HG03135 (cell line): ENCODE measurements at regions not wholly inside any gene's neighbourhood (a gene's known extent, or its start where the extent isn't known, plus 50 kb on each side); places are given as distances from the start of the nearest gene placed in this dataset.
"Not testable (repeated sequence)": the region's sequence is repeated elsewhere in the genome, so short reads cannot be mapped to it uniquely, and the experiment has no call there.

Experiments used
- ATAC-seq: cut with Tn5 transposase; IDR thresholded peaks from one replicate; pipeline ENCODE4 v1.9.1; 2021; ENCODE audit warnings: mild to moderate bottlenecking, moderate library complexity; ENCODE audit not compliant: unreplicated experiment

DNA sequence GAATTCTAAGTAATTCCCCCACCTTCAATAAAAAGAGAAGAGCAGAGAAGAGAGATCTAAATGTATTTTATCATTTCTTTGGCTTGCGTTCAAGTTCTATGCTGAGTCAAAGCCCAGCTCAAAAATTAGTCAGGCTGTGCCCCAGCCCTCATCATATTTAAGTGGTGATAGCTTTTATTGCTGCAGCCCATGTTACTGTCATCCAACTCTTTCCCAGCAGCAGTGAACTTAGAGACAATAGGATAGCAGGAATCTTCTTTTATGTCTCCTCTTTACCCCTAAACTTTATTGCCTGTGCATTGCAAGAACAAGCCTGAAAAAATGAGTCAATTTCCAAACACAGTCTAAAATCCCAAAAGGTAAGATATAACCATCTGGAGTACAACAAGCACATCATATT lies 1599.3 kb upstream of the PIK3C3 start:
- ATAC-seq, result no peak

GRCh38 chr18:40348196-40348595 lies 1606.8 kb upstream of the PIK3C3 start:
- no peak for ATAC-seq

- ATAC-seq, result no peak
These were observed 1607.8 kb upstream of the PIK3C3 start for GRCh38 chr18:40347261-40347660.

DNA sequence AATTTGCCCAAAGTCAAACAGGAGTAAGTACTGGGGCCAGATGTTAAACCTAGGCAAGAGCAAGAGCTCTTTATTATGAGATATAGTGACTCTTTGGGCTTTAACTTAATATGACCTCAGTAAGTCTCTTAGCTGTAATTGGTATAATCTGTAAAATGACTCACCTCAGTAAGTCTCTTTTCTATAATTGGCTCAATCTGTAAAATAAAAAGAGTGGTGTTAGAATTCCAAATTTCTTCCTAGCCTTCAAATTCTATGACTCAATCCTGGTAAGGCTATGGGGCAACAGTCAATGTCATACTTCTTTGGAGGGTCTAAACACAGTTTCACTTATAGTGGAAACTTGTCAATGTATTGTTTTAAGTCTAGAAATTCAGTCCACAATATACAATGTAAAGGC lies 1608.9 kb upstream of the PIK3C3 start:
- no peak for ATAC-seq

GRCh38 chr18:40341701-40342100 lies 1613.3 kb upstream of the PIK3C3 start:
- ATAC-seq, result no peak

DNA sequence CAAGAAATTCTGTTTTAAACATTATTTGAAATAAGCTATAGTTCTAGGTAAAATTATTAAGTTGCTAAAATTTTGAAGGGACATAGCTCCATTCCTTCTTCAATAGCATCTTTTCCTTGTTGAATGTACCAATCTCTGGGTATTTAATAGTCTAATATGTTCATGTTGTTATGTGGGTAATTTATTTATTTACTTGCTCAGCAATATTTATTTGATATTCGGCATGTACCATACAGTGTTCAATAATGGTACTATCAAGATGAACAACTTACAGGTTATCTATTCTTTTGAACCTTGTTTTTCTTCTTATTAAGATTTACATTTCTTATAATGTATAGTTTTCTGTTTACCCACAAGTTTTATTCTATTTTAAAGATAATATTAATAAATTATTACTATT lies 1616.8 kb upstream of the PIK3C3 start:
- no peak for ATAC-seq

DNA sequence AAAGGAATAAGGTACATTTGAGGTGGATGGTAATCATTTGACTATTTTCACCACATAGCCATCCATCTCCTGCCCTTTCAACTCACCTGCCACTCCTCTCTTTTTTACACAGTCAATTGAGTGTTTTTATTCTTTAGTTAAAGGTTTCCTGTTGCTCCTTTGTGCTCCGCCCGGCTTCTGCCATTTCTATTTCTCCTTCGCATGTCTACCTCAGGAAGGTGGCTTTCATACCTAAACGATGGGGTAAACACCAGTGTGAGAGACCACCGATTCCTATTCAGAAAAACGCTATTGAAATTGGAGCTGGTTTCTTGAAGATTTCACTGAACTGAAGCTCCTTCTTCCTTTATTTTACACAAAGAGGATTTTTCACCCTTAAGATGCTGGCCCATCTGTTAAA lies 1628.0 kb upstream of the PIK3C3 start:
- no peak for ATAC-seq

GRCh38 chr18:40325988-40326387 lies 1629.0 kb upstream of the PIK3C3 start:
- ATAC-seq, result no peak

GRCh38 chr18:40314199-40314598 lies 1640.8 kb upstream of the PIK3C3 start:
- no peak for ATAC-seq

GRCh38 chr18:40313030-40313642 lies 1641.9 kb upstream of the PIK3C3 start:
- ATAC-seq, result no peak

- ATAC-seq, result no peak
These were observed 1647.4 kb upstream of the PIK3C3 start for GRCh38 chr18:40307627-40308026.

GRCh38 chr18:40296717-40297413 lies 1658.2 kb upstream of the PIK3C3 start:
- no peak for ATAC-seq

DNA sequence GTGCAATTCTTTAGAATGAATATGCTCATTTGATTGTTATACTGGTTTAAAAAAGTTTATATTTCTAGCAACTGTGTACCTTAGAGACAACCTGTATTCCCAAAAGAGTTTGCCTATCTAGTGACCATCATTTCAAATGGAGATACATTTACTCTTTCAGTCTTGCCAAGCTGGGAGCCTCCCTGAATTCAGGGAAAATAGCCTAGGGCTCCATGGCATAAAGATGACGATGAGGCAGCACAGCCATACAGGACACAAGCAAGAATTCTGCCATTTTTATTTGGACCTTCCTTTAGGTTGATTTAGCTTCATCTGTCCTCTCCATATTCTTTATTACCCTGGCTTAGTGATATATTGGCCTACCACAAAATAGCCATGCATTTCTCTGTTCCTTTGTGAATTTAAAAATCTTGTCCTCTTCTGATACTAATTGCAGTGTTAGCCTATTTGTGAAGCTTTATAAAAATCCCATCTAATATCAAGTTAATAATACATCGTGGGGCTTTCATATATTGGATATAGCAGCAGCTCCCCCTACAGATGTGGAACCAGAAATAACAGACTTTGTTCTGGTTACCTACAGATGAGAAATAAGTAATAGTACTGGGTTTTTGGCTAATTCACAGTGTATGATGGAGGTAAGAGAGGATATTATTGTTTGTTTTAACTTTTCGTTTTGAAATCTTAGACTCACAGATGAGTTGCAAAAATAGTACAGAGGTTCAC lies 1661.9 kb upstream of the PIK3C3 start:
- ATAC-seq, result no peak

- no peak for ATAC-seq
These were observed 1671.5 kb upstream of the PIK3C3 start for GRCh38 chr18:40283560-40283959.

DNA sequence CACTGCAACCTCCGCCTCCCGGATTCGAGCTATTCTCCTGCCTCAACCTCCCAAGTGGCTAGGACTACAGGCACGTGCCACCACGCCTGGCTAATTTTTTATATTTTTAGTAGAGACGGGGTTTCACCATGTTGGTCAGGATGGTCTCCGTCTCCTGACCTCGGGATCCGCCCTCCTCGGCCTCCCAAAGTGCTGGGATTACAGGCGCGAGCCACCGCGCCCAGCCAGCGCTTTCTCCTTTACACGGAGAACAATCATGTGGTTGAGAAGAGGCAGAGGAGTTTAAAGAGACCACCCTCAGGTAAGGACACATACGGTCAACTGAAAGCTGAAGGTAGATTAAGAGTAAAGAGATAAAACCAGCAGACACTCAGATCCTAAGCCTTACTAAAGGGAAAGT lies 1673.7 kb upstream of the PIK3C3 start:
- not testable (repeated sequence) for ATAC-seq

DNA sequence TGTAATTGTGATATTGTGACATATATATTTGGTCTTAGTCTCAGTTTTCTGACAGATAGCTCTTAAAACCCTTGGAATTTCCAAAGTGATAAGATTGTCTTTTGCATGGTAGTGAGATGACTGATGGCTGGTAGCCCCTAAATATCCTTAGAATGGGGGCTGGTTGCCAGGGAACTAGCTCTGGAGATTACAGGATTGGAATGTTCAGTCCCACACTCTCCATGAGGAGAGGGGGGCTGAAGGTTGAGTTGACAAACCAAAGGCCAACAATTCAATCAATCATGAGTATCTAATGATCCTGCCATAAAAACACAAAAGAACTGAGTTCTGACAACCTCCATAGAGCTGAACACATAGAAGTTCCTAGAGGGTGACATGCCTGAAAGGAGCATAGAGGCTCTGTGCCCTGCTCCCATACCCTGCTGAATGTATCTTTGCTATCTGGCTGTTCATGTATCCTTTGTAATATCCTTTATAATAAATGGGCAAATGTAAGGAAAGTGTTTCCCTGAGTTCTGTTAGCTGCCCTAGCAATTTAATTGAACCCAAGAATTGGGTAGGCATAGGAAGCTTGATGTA lies 1680.3 kb upstream of the PIK3C3 start:
- no peak for ATAC-seq

DNA sequence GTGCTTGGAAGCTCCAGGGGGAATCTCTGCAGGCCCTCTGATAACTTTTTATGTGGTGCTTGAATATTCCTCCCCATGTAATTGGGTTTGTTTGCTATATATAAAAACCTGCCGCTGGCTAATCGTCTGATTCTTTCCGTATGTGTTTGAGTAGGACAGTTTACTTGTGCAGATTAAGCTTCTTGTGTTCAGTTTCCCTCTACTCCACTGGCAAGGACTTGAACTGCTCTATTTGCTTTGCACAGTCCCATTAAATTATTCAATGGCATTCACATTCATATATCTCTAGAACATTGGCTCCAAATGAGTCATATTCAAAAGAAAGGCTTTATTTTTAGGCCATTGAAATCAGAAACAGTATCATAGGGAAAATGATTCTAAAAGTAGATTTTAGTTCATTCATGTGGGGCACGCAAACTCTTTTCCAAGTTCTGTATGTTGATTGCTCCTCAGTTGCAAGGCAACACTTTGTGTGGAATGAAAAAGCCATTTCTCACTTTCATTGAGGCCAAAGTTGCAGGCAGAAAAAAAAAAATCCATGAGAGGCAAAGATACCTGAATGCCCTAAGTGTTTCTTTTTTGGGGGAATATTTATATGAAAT lies 1682.3 kb upstream of the PIK3C3 start:
- no peak for ATAC-seq

DNA sequence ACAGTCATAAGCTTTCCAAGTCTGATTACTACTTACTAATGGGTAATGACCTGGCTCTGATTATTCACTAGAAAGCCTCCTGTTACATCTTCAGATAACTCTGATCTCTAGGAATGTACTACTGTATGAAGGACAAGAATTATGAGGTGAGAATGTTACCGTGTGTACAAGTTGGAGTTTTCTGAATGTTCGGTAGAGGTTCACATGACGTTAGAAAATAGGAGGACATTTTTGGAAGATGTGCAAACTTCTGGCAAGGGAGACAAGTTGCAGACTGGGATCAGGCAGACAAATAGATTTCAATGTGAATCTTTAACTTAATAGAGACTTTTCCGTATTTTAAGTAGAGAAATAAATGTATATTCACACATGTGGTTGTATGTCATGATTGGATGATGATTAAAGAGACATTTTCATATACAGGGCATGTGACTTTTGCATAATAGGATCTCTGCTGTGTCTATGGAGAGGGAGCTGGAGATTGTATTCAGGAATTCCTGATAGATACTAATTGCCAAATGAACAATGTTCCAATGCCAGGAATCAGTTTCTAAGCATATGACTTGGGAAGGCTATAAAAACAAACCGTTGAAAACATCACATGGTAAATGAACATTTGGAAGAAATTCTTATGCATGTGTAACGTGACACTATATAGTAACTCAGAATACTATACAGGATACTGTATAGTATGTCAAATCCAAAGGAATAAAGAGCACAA lies 1695.8 kb upstream of the PIK3C3 start:
- ATAC-seq, result no peak

DNA sequence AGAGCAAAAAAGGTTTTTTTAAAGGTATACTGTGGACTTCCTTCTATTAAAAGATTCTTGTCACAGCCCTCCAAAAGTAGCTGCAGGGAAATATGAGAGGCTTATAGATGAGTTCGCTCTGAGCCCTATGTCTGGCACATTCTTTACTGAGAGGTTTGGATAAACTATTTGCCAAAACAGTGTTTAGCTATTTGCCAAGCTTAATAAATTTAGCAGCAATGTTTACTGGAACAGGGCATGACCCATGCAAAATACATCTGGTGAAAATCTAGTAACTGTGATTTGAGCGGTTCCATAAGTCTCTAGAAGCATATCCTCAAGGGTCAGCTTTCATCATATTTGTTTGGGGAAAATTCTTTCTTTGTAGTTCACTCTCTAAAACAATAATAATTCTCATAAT lies 1696.7 kb upstream of the PIK3C3 start:
- ATAC-seq, result no peak

DNA sequence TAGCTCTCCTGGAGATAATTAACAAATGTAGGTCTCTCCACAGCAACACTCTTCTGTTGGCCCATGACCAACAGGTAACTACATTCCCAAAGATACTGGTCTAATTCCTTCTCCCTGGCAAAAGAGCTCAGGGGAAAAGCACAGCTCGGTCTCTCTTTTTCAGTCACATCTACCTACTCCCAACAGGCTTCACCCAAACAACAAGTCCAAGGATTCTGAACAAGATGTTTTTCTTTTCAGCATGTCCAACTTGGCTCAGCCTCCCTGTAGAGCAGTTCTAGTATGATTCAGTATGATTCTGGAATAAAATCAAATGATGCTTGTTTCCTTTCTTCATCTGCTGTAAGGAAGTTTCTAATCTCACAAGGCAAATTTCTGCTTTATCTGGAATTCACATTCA lies 1704.8 kb upstream of the PIK3C3 start:
- no peak for ATAC-seq
